ENCODE measurements at regions not wholly inside any gene's neighbourhood (a gene's known extent, or its start where the extent isn't known, plus 50 kb on each side); places are given as distances from the start of the nearest gene placed in this dataset.
"Not testable (repeated sequence)": the region's sequence is repeated elsewhere in the genome, so short reads cannot be mapped to it uniquely, and the experiment has no call there.

GRCh38 chr17:30578015-30578717 is 101.0 kb downstream of the GOSR1 start:
- not testable (repeated sequence) for DNase-seq
